DMS79 treated with DMSO at 0.1 percent for 48 hours (cell line): ENCODE measurements at regions not wholly inside any gene's neighbourhood (a gene's known extent, or its start where the extent isn't known, plus 50 kb on each side); places are given as distances from the start of the nearest gene placed in this dataset.
"Not testable (repeated sequence)": the region's sequence is repeated elsewhere in the genome, so short reads cannot be mapped to it uniquely, and the experiment has no call there.

ENCODE experiments used
- DNase-seq: peaks from one replicate; lab custom pipeline; 2025; lab: John Stamatoyannopoulos, UW

- DNase-seq: no peak
Measured at GRCh38 chr9:30140407-30140806, 2244.0 kb upstream of the ACO1 start.

GRCh38 chr9:30160570-30160969, 2223.9 kb upstream of the ACO1 start:
- DNase-seq: no peak

- no peak for DNase-seq
Measured at GRCh38 chr9:30172206-30172605, 2212.2 kb upstream of the ACO1 start.

GRCh38 chr9:30178610-30179009, 2205.8 kb upstream of the ACO1 start:
- no peak for DNase-seq

GRCh38 chr9:30193421-30193820, 2191.0 kb upstream of the ACO1 start:
- no peak for DNase-seq

GRCh38 chr9:30196941-30197340, 2187.5 kb upstream of the ACO1 start:
- DNase-seq: no peak

- no peak for DNase-seq
Measured at GRCh38 chr9:30197453-30197852, 2187.0 kb upstream of the ACO1 start.

GRCh38 chr9:30197954-30198353, 2186.5 kb upstream of the ACO1 start:
- no peak for DNase-seq

GRCh38 chr9:30198463-30199309, 2185.8 kb upstream of the ACO1 start:
- DNase-seq: no peak

GRCh38 chr9:30201024-30201423, 2183.4 kb upstream of the ACO1 start:
- no peak for DNase-seq

GRCh38 chr9:30235068-30235467, 2149.4 kb upstream of the ACO1 start:
- no peak for DNase-seq

- no peak for DNase-seq
Measured at GRCh38 chr9:30235564-30235963, 2148.9 kb upstream of the ACO1 start.

- no peak for DNase-seq
Measured at GRCh38 chr9:30239878-30240277, 2144.6 kb upstream of the ACO1 start.

GRCh38 chr9:30243467-30243866, 2141.0 kb upstream of the ACO1 start:
- DNase-seq: no peak

GRCh38 chr9:30244877-30245276, 2139.6 kb upstream of the ACO1 start:
- DNase-seq: no peak

GRCh38 chr9:30250872-30251271, 2133.6 kb upstream of the ACO1 start:
- DNase-seq: no peak

GRCh38 chr9:30258094-30258493, 2126.3 kb upstream of the ACO1 start:
- DNase-seq: no peak

- no peak for DNase-seq
Measured at GRCh38 chr9:30280229-30280900, 2104.1 kb upstream of the ACO1 start.

GRCh38 chr9:30289435-30289834, 2095.0 kb upstream of the ACO1 start:
- DNase-seq: no peak

GRCh38 chr9:30292026-30292425, 2092.4 kb upstream of the ACO1 start:
- DNase-seq: not testable (repeated sequence)

GRCh38 chr9:30293231-30293630, 2091.2 kb upstream of the ACO1 start:
- DNase-seq: no peak

- DNase-seq: no peak
Measured at GRCh38 chr9:30299126-30299780, 2085.2 kb upstream of the ACO1 start.
